C4-2B (cell line): ENCODE measurements at regions not wholly inside any gene's neighbourhood (a gene's known extent, or its start where the extent isn't known, plus 50 kb on each side); places are given as distances from the start of the nearest gene placed in this dataset.

Source experiments
- H3K27ac ChIP-seq: fragments of 450-650 bp; 2 replicates; pipeline ENCODE4 v1.5.1; 2017
- ZFX ChIP-seq: fragments of 450-650 bp; IDR thresholded peaks from 2 replicates; pipeline ENCODE4 v1.6.1; 2017
- TF ChIP-seq, protein P1 (sequence below): fragments of 450-650 bp; conservative IDR thresholded peaks from 2 replicates; pipeline ENCODE4 v1.5.1; 2017; ENCODE audit warnings: mild to moderate bottlenecking

DNA sequence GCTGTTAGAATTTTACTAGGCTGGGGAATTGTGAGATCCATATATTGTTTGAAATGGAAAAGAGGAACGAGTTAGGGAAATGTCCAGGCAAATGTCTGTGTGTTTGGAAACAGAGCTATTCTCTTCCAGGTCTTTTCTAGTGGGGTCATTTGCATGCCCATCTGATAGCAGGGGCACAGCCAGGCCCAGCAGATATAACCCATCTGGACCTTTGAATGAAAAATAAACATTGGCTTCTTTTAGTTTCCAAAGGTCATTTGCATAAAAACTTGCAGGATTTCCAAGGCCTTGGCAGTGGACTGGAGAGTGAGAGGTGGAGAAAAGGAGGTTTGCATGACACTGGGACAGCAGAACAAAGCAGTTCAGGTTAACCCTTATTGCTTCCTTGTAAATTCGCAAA is 188.0 kb upstream of the GPR26 start:
- TF ChIP-seq, protein P1, sequence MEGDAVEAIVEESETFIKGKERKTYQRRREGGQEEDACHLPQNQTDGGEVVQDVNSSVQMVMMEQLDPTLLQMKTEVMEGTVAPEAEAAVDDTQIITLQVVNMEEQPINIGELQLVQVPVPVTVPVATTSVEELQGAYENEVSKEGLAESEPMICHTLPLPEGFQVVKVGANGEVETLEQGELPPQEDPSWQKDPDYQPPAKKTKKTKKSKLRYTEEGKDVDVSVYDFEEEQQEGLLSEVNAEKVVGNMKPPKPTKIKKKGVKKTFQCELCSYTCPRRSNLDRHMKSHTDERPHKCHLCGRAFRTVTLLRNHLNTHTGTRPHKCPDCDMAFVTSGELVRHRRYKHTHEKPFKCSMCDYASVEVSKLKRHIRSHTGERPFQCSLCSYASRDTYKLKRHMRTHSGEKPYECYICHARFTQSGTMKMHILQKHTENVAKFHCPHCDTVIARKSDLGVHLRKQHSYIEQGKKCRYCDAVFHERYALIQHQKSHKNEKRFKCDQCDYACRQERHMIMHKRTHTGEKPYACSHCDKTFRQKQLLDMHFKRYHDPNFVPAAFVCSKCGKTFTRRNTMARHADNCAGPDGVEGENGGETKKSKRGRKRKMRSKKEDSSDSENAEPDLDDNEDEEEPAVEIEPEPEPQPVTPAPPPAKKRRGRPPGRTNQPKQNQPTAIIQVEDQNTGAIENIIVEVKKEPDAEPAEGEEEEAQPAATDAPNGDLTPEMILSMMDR: no peak
- TF ChIP-seq ZFX: no peak
- H3K27ac ChIP-seq: no peak overlapping the region

DNA sequence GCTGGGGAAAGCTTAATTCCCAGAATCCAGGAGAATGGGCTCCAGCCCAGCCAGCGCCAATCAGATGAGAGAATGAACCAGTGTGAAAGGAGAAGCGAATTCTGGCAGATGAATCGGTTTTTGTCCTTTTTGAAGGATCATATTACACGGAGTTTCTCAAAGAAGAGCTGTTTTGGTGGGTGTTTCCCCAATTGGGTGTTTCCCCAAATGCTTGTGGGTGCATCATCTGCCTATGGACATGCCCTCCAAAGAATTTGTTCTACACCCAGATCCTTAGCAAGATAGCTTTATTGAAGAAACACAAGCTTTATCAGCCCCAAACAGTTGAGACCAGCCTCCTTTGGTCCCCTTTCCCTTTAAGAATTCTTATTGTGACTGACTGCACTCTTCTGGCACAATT is 186.5 kb upstream of the GPR26 start:
- no peak for TF ChIP-seq ZFX
- TF ChIP-seq, protein P1: no peak
- no peak overlapping the region for H3K27ac ChIP-seq

DNA sequence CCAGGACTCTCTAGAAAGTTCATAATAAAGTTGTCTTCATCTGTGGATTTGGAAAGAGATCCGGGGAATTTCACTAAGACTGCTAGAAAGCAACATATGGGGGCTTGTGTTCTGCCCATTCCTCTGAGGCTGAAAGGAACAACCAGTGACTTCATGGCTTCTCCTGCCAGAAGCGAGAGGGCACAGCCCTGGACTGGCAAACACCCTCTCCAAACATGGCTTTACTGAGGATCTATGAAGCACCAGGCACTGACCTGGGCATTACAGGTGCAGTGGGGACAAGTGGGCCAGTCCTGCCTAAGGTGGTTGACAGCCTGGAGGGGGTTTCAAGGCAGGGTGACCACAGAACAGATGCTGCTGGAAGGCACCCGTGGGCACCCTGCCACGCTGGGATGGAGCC is 185.8 kb upstream of the GPR26 start:
- H3K27ac ChIP-seq: no peak overlapping the region
- no peak for TF ChIP-seq ZFX
- TF ChIP-seq, protein P1: no peak

DNA sequence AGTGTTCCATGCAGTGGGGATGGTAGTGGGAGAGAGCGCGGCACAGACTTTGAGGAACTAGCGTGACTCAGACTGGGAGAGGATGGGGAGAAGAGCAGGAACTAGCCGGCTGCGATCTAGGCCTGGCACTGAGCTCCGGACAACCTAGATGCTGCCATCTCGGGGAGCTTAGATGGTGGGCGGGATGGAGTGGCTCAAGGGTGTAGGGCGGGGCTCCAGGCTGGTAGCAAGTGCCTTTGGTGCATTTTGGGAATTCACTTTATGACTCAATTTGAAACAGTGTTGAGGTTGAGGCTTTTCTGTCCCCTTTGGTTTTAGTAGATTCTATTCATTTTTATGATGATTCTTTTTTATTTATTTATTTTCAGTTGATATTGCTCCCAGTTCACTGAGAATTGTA is 185.3 kb upstream of the GPR26 start:
- no peak for TF ChIP-seq ZFX
- TF ChIP-seq, protein P1: no peak
- H3K27ac ChIP-seq: no peak overlapping the region

DNA sequence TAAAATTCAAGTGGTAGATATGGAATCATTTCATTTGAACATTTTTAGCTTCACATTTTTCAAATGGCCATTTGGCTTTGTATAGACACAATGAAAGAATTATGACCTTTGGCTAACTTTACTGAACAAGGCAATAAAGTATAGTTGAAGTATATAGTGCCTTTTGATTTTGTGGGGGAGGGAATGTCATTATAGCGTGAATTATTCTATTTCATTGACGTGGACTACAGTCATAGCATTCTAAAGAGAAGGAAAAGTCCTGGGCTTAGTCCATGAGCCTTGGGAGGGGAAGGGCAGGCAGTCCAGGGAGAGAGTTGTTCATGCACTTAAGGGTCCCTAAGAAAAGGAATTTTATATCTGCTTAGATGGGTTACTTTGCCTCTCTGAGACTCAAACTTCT is 181.4 kb upstream of the GPR26 start:
- TF ChIP-seq, protein P1: no peak
- TF ChIP-seq ZFX: no peak
- no peak overlapping the region for H3K27ac ChIP-seq

DNA sequence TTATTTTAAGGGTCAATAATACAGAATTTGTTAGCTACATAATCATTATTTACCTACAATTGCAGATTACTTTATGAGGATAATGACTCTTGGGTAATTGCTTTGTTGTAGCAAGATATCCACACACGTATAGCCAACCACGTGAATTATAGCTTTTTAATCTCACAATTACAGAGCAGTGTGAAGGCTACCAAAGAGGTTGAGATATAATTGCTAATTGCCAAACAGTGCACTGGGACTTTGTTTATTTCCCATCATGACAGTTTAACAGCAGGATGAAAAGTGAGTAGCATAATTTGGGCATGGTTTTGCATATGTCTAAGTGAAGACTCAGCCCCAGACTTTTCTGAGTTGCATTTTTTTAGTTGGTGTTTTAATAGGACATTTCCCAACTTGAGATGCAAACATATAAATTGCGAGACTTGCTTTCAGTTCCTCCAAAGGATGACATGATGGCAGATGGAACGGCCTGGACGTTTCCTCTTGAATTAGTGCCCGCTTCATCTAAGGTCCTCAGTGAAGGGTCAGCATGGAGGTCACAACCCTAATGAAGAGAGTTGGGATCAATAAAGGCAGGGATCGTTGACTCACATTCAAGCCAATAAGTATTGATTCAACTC is 180.7 kb upstream of the GPR26 start:
- no peak for TF ChIP-seq ZFX
- TF ChIP-seq, protein P1: no peak
- H3K27ac ChIP-seq: no peak overlapping the region

DNA sequence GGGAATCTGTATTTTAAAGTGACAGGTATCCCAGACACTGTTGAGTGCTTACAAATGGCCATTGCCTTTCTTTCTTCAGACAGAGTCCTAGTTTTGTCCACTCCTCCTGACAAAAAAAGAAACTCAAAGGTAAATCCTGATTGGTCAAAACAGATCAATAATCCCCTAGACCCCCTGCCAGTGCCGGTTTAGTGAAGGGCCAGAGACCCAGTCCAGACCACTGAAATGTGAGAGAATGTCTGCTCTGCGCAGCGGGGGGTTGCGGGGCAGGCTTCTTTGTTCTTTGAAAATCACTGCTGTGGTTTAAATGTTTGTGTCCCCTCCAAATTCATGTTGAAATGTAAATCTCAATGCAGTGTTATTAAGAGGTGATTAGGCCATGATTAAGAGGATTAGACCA is 177.7 kb upstream of the GPR26 start:
- no peak overlapping the region for H3K27ac ChIP-seq
- TF ChIP-seq ZFX: no peak
- TF ChIP-seq, protein P1: no peak
